WTC11 (cell line): ENCODE measurements at regions not wholly inside any gene's neighbourhood (a gene's known extent, or its start where the extent isn't known, plus 50 kb on each side); places are given as distances from the start of the nearest gene placed in this dataset.

Experiments
- ATAC-seq: fragments of 200-7000 bp; cut with Tn5 transposase; 2 replicates; pipeline ENCODE4 v1.10.0; 2021; ENCODE audit warnings: mild to moderate bottlenecking, moderate library complexity
- CTCF ChIA-PET: fragments of 300-600 bp; sonication (Branson Sonifier 250); formaldehyde crosslinking; loops from one replicate; lab custom pipeline; 2021; ENCODE audit warnings: antibody characterized with exemption; lab: Charles Lee
- POLR2A ChIA-PET: fragments of 350-600 bp; sonication (Branson Sonifier 250); formaldehyde crosslinking; loops from one replicate; lab custom pipeline; 2021; ENCODE audit warnings: antibody characterized with exemption; lab: Charles Lee
- DNase-seq: peaks from one replicate; pipeline ENCODE4 v3.0.0; 2021; ENCODE audit warnings: low spot score
- H3K27ac Mint-ChIP-seq: 2 replicates; pipeline ENCODE4 v1.8.0; 2021; ENCODE audit warnings: mixed read lengths
- H3K27me3 Mint-ChIP-seq: 2 replicates; pipeline ENCODE4 v1.8.0; 2021; ENCODE audit warnings: low read depth, mild to moderate bottlenecking, moderate library complexity, mixed read lengths
- H3K36me3 Mint-ChIP-seq: 2 replicates; pipeline ENCODE4 v1.8.0; 2021; ENCODE audit warnings: mixed read lengths
- H3K4me1 Mint-ChIP-seq: 2 replicates; pipeline ENCODE4 v1.8.0; 2022; ENCODE audit warnings: mixed read lengths
- H3K4me3 Mint-ChIP-seq: 2 replicates; pipeline ENCODE4 v1.8.0; 2021; ENCODE audit warnings: mild to moderate bottlenecking, moderate library complexity, mixed read lengths
- H3K9me3 Mint-ChIP-seq: 2 replicates; pipeline ENCODE4 v1.8.0; 2021; ENCODE audit warnings: mixed read lengths
- ARID4B ChIP-seq: sonication (generic); formaldehyde crosslinking; IDR thresholded peaks from 2 replicates; pipeline ENCODE4 v1.8.0; 2023; ENCODE audit warnings: missing genetic modification reagents, mild to moderate bottlenecking, borderline replicate concordance
- CBFB ChIP-seq: sonication (generic); formaldehyde crosslinking; IDR thresholded peaks from 2 replicates; pipeline ENCODE4 v1.8.1; 2022; ENCODE audit warnings: mild to moderate bottlenecking, low read depth, missing genetic modification reagents
- ERG ChIP-seq: fragments of 250-450 bp; sonication (Bioruptor Pico); IDR thresholded peaks from 2 replicates; pipeline ENCODE4 v1.8.0; 2021; ENCODE audit warnings: mild to moderate bottlenecking
- FOXK1 ChIP-seq: sonication (generic); formaldehyde crosslinking; IDR thresholded peaks from 2 replicates; pipeline ENCODE4 v1.8.0; 2022; ENCODE audit warnings: mild to moderate bottlenecking, moderate library complexity, missing genetic modification reagents
- FOXP1 ChIP-seq: sonication (generic); formaldehyde crosslinking; IDR thresholded peaks from 2 replicates; pipeline ENCODE4 v1.8.0; 2022; ENCODE audit warnings: missing genetic modification reagents, mild to moderate bottlenecking, moderate library complexity, borderline replicate concordance
- JAZF1 ChIP-seq: fragments of 250-450 bp; sonication (Bioruptor Pico); IDR thresholded peaks from 2 replicates; pipeline ENCODE4 v1.9.0; 2021; ENCODE audit warnings: moderate library complexity, mild to moderate bottlenecking, inconsistent platforms
- JUN ChIP-seq: sonication (generic); formaldehyde crosslinking; IDR thresholded peaks from 2 replicates; pipeline ENCODE4 v1.8.0; 2023; ENCODE audit warnings: mild to moderate bottlenecking, missing genetic modification reagents
- NFATC4 ChIP-seq: fragments of 250-450 bp; sonication (Bioruptor Pico); IDR thresholded peaks from 2 replicates; pipeline ENCODE4 v1.9.0; 2021; ENCODE audit warnings: mild to moderate bottlenecking
- NR2C2 ChIP-seq: sonication (generic); formaldehyde crosslinking; IDR thresholded peaks from 2 replicates; pipeline ENCODE4 v1.8.0; 2022; ENCODE audit warnings: mild to moderate bottlenecking, missing genetic modification reagents
- PRDM15 ChIP-seq: sonication (generic); formaldehyde crosslinking; IDR thresholded peaks from 2 replicates; pipeline ENCODE4 v1.8.0; 2022; ENCODE audit warnings: missing genetic modification reagents
- SOX15 ChIP-seq: fragments of 250-450 bp; sonication (Bioruptor Pico); IDR thresholded peaks from 2 replicates; pipeline ENCODE4 v1.9.0; 2021; ENCODE audit warnings: mild to moderate bottlenecking
- TP53 ChIP-seq: sonication (generic); formaldehyde crosslinking; IDR thresholded peaks from 2 replicates; pipeline ENCODE4 v1.8.1; 2023; ENCODE audit warnings: mild to moderate bottlenecking, missing genetic modification reagents
- ZBTB21 ChIP-seq: sonication (generic); formaldehyde crosslinking; IDR thresholded peaks from 2 replicates; pipeline ENCODE4 v1.8.1; 2023; ENCODE audit warnings: mild to moderate bottlenecking, missing genetic modification reagents, borderline replicate concordance
- ZNF121 ChIP-seq: sonication (generic); formaldehyde crosslinking; IDR thresholded peaks from 2 replicates; pipeline ENCODE4 v1.8.0; 2023; ENCODE audit warnings: missing genetic modification reagents
- ZNF317 ChIP-seq: sonication (generic); formaldehyde crosslinking; IDR thresholded peaks from 2 replicates; pipeline ENCODE4 v1.8.1; 2023; ENCODE audit warnings: low read depth, mild to moderate bottlenecking, moderate library complexity, missing genetic modification reagents, borderline replicate concordance
- TF ChIP-seq, protein P1 (sequence below): sonication (generic); formaldehyde crosslinking; IDR thresholded peaks from 2 replicates; pipeline ENCODE4 v1.8.1; 2023; ENCODE audit warnings: mild to moderate bottlenecking, missing genetic modification reagents

GRCh38 chr1:68324316-68324715 is 92.0 kb upstream of the WLS start:
- Mint-ChIP-seq H3K36me3 (no peaks in the 10 kb centered on the region), H3K27me3 (no peaks in the 10 kb centered on the region; the same call in 1 of the 2 replicates), H3K27ac (no peak overlapping the region), H3K9me3 (no peaks in the 10 kb centered on the region), H3K4me1 (peaks cover 13% of the 10 kb centered on the region), H3K4me3 (no peak overlapping the region)
- no peak for DNase-seq
- no peak for ATAC-seq
- ChIA-PET POLR2A (no interaction called here), CTCF (interaction anchor here (0.9 kb wide), 1 partner anchor 204 kb away, joined by 3 read pairs; no protein-coding TSS in a partner anchor)
- TF ChIP-seq ZNF317 (CRISPR knock-in tag) (no peak), ARID4B (CRISPR knock-in tag) (no peak)

GRCh38 chr1:68322837-68323687 is 90.7 kb upstream of the WLS start:
- TF ChIP-seq TP53 (CRISPR knock-in tag) (no peak), ZNF121 (CRISPR knock-in tag) (no peak), FOXP1 (no peak), JAZF1 (CRISPR knock-in tag) (no peak), PRDM15 (CRISPR knock-in tag) (no peak), NFATC4 (CRISPR knock-in tag) (no peak), ZBTB21 (no peak), ERG (CRISPR knock-in tag) (no peak), FOXK1 (CRISPR knock-in tag) (no peak)
- TF ChIP-seq, all 79 proteins: peak for 0
- no peaks in the 10 kb centered on the region for H3K36me3 Mint-ChIP-seq
- no peaks in the 10 kb centered on the region; the same call in 1 of the 2 replicates for H3K27me3 Mint-ChIP-seq
- ATAC-seq = no peak
- POLR2A ChIA-PET = no interaction called here
- H3K4me3 Mint-ChIP-seq = no peak overlapping the region
- no peaks in the 10 kb centered on the region for H3K9me3 Mint-ChIP-seq
- CTCF ChIA-PET = interaction anchor here (1.7 to 4.3 kb wide), 2 partner anchors 203 to 207 kb away, joined by 5 to 57 read pairs; no protein-coding TSS in a partner anchor
- H3K27ac Mint-ChIP-seq = no peak overlapping the region
- peaks cover 13% of the 10 kb centered on the region for H3K4me1 Mint-ChIP-seq
- no peak for DNase-seq

DNA sequence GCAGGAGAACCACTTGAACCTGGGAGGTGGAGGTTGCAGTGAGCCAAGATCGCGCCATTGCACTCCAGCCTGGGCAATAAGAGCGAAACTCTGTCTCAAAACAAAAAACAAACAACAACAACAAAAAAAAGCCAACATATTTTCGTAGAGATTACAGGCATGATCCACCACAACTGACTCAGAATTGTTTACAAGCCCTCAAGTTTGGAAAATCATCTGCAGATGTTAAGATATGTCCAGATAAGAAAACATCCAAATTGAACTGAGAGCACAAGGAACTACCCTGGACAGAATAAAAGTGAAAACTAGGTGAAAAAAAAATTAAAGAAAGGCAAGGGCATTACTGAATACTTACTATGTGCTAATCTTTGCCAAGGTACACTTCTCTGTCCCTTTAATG is 89.8 kb upstream of the WLS start:
- ATAC-seq = no peak
- POLR2A ChIA-PET = no interaction called here
- Mint-ChIP-seq H3K27ac (no peak overlapping the region), H3K4me1 (peaks cover 13% of the 10 kb centered on the region), H3K36me3 (no peaks in the 10 kb centered on the region), H3K9me3 (no peaks in the 10 kb centered on the region), H3K27me3 (no peaks in the 10 kb centered on the region; the same call in 1 of the 2 replicates), H3K4me3 (no peak overlapping the region)
- TF ChIP-seq NFATC4 (CRISPR knock-in tag) (no peak), CBFB (CRISPR knock-in tag) (no peak), ZNF317 (CRISPR knock-in tag) (no peak), JUN (CRISPR knock-in tag) (no peak), NR2C2 (no peak), SOX15 (CRISPR knock-in tag) (no peak), JAZF1 (CRISPR knock-in tag) (no peak)
- TF ChIP-seq, protein P1, sequence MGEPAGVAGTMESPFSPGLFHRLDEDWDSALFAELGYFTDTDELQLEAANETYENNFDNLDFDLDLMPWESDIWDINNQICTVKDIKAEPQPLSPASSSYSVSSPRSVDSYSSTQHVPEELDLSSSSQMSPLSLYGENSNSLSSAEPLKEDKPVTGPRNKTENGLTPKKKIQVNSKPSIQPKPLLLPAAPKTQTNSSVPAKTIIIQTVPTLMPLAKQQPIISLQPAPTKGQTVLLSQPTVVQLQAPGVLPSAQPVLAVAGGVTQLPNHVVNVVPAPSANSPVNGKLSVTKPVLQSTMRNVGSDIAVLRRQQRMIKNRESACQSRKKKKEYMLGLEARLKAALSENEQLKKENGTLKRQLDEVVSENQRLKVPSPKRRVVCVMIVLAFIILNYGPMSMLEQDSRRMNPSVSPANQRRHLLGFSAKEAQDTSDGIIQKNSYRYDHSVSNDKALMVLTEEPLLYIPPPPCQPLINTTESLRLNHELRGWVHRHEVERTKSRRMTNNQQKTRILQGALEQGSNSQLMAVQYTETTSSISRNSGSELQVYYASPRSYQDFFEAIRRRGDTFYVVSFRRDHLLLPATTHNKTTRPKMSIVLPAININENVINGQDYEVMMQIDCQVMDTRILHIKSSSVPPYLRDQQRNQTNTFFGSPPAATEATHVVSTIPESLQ = no peak
- CTCF ChIA-PET = interaction anchor here (0.9 to 4.3 kb wide), 5 partner anchors 19 to 206 kb away, joined by 3 to 57 read pairs (median 5); partner anchors contain the start of gene WLS
- no peak for DNase-seq
